Activated CD8-positive, alpha-beta memory T cell treated with anti-CD3 and anti-CD28 coated beads, Interleukin-2, amount 50 U/mL, for 1 hour (primary cell): ENCODE measurements at regions not wholly inside any gene's neighbourhood (a gene's known extent, or its start where the extent isn't known, plus 50 kb on each side); places are given as distances from the start of the nearest gene placed in this dataset.

Experiments
- DNase-seq: peaks from one replicate; pipeline ENCODE4 v3.0.0-alpha.2; 2020; ENCODE audit errors: extremely low read depth

DNA sequence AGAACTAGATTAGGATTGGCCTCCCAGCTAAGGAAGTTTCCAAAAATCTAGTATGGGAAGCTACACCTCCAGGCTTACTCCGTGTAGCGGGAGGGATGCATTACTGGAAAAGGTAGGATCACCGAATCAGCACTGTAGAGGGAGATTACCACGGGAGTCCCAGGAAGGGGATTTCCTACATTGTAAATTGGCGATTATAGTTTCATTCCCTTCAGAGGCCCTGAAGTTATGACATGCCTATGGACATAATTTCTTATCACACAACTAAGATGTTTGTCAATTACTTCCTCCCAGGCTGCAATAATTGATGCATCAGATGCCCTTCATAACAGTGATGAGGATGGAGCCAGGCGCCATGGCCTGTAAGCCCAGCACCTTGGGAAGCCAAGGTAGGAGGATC is 71.2 kb upstream of the NR4A3 start:
- no peak for DNase-seq

DNA sequence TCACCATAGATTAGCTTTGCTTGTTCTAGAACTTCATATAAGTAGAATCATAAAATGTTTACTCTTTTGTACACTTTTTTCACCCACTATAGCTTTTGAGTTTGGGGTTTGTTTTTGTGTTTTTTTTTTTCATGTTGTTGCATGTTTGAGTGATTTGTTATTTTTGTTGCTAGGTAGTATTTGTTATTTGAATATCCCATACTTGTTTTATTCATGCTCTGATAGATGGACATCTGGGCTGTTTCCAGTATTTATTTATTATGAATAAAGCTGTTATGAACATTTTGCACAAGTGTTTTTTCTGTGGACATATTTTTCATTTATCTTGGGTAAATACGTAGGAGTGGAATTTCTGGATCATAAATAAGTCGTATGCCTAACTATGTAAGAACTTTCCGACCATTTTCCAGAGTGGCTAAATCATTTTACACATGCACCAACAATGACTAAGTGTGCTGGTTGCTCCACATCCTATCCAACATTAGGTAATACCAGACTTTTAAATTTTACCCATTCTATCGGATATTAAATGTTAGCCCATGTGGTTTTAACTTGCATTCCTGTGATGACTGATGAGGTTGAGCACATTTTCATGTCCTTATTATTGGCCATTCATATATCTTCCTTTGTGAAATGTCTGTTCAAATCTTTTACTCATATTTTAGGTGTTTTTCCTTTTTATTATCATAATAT is 69.1 kb upstream of the NR4A3 start:
- no peak for DNase-seq

DNA sequence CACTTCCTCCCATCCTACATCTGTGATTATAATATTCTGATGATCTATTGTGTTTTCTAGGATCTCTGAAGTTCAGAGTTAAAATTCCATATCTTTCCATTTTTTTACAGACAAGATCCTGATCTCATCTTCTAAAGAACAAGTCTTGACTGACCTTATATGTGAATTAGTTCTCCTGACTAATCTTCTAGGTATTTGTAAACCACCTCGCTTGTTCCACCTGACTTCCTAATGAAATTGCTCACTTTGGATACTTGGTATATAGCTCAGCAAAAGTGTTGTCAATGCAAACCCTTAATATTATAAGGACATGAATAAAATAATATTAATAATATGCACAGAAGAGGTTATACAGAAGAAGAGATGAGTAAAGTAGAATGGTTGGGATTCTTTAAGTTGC is 68.2 kb upstream of the NR4A3 start:
- DNase-seq = no peak

DNA sequence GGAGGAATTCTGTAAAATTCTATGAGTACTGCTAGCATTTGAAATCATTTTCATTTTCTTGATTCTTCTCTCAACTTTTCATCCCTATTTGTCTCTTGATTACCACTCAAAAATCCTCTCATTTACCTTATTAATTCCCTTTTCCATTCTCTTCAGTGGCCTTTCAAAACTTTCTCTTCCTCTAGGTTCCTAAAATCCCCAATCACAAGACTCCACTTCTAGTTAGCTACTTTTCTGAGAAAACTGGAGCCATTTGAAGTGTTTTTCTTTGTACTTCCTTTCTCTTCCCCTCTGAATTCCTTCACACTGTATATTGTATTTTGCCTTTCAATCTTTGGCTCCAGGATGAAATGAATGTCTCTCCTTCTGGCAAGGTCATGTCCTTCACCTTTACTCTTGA is 61.3 kb upstream of the NR4A3 start:
- DNase-seq = no peak

DNA sequence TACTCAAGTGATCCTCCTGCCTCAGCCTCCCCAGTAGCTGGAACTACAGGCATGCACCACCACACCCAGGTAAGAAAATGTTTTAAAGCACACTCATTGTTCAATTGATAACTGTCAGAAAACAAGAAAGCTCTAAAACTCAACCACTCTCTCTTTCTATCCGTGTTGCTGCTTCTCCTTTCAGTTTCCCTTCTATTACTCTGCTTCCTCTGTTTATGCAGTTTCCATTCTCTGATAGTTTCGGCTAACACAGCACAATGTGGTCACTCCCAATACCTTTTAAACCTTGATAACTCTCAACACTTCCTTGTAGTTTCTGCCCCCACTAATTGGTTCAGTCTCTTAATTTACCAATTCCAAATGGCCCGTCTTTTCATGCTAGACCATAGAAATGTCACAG is 59.2 kb upstream of the NR4A3 start:
- DNase-seq = no peak
